KMS-11 (cell line): ENCODE measurements at regions not wholly inside any gene's neighbourhood (a gene's known extent, or its start where the extent isn't known, plus 50 kb on each side); places are given as distances from the start of the nearest gene placed in this dataset.
A peak's percentile ranks its signal among the peaks of the same experiment; 100 is the strongest.

Experiments used
- H2AFZ ChIP-seq: fragments of 200-600 bp; sonication (generic); 2 replicates; pipeline ENCODE4 v1.6.1; 2016; ENCODE audit warnings: antibody characterized with exemption, mixed run types, low read depth
- H3K27ac ChIP-seq: fragments of 200-600 bp; sonication (generic); 2 replicates; pipeline ENCODE4 v1.6.1; 2016; ENCODE audit warnings: mild to moderate bottlenecking, mixed run types
- H3K27me3 ChIP-seq: fragments of 200-600 bp; sonication (generic); 2 replicates; pipeline ENCODE4 v1.6.1; 2017; ENCODE audit warnings: mild to moderate bottlenecking, low read depth, mixed run types, moderate library complexity; ENCODE audit not compliant: insufficient read depth
- H3K36me3 ChIP-seq: fragments of 200-600 bp; sonication (generic); 2 replicates; pipeline ENCODE4 v1.6.1; 2017; ENCODE audit warnings: mild to moderate bottlenecking, mixed run types; ENCODE audit not compliant: insufficient read depth
- H3K4me1 ChIP-seq: fragments of 200-600 bp; sonication (generic); 2 replicates; pipeline ENCODE4 v1.6.1; 2016; ENCODE audit warnings: mild to moderate bottlenecking, low read depth, mixed run types; ENCODE audit not compliant: poor library complexity, severe bottlenecking
- H3K4me2 ChIP-seq: fragments of 200-600 bp; sonication (generic); 2 replicates; pipeline ENCODE4 v1.7.0; 2016; ENCODE audit warnings: mild to moderate bottlenecking, mixed run types
- H3K4me3 ChIP-seq: fragments of 200-600 bp; sonication (generic); IDR thresholded peaks from 2 replicates; pipeline ENCODE4 v1.6.1; 2017; ENCODE audit warnings: low read depth, low read length, mixed read lengths; ENCODE audit not compliant: insufficient read depth
- H3K79me2 ChIP-seq: fragments of 200-600 bp; sonication (generic); 2 replicates; pipeline ENCODE4 v1.6.1; 2016; ENCODE audit warnings: low read depth, mixed run types; ENCODE audit not compliant: insufficient read depth
- H3K9ac ChIP-seq: fragments of 200-600 bp; sonication (generic); 2 replicates; pipeline ENCODE4 v1.6.1; 2016; ENCODE audit warnings: mild to moderate bottlenecking, mixed run types
- H4K20me1 ChIP-seq: fragments of 200-600 bp; sonication (generic); 2 replicates; pipeline ENCODE4 v1.6.1; 2016; ENCODE audit warnings: mild to moderate bottlenecking, mixed run types; ENCODE audit not compliant: insufficient read depth
- CTCF ChIP-seq: fragments of 200-600 bp; sonication (generic); conservative IDR thresholded peaks from 2 replicates; pipeline ENCODE4 v1.6.1; 2017; ENCODE audit warnings: low read depth, mild to moderate bottlenecking, antibody characterized with exemption, low read length, moderate library complexity, mixed read lengths

GRCh38 chr4:159483110-159483781, 380.4 kb downstream of the RAPGEF2 start:
- Histone ChIP-seq H2AFZ (no peak overlapping the region), H3K36me3 (no peaks in the 10 kb centered on the region), H3K27ac (no peak overlapping the region), H3K27me3 (no peaks in the 10 kb centered on the region), H3K4me2 (no peak overlapping the region), H3K79me2 (no peaks in the 10 kb centered on the region), H4K20me1 (no peaks in the 10 kb centered on the region), H3K9ac (no peak overlapping the region), H3K4me1 (no peaks in the 10 kb centered on the region), H3K4me3 (no peak overlapping the region)
- no peak for TF ChIP-seq CTCF

- Histone ChIP-seq H3K79me2 (no peaks in the 10 kb centered on the region), H4K20me1 (no peaks in the 10 kb centered on the region), H3K9ac (no peak overlapping the region), H3K4me2 (no peak overlapping the region), H3K27me3 (no peaks in the 10 kb centered on the region), H3K36me3 (no peaks in the 10 kb centered on the region), H2AFZ (no peak overlapping the region), H3K4me1 (no peaks in the 10 kb centered on the region), H3K27ac (no peak overlapping the region), H3K4me3 (no peak overlapping the region)
- TF ChIP-seq CTCF: no peak
These were observed 381.2 kb downstream of the RAPGEF2 start for GRCh38 chr4:159483782-159484741.

- no peaks in the 10 kb centered on the region for H4K20me1 ChIP-seq
- no peaks in the 10 kb centered on the region for H3K36me3 ChIP-seq
- TF ChIP-seq CTCF: no peak
- H3K27ac ChIP-seq: no peak overlapping the region
- no peaks in the 10 kb centered on the region for H3K79me2 ChIP-seq
- no peak overlapping the region for H3K4me2 ChIP-seq
- H3K4me1 ChIP-seq: no peaks in the 10 kb centered on the region
- no peak overlapping the region for H3K9ac ChIP-seq
- no peak overlapping the region for H2AFZ ChIP-seq
- no peaks in the 10 kb centered on the region for H3K27me3 ChIP-seq
- no peak overlapping the region for H3K4me3 ChIP-seq
These were observed 382.0 kb downstream of the RAPGEF2 start for GRCh38 chr4:159484864-159485263.

GRCh38 chr4:159487284-159487747, 384.4 kb downstream of the RAPGEF2 start:
- no peak overlapping the region for H3K4me3 ChIP-seq

More at GRCh38 chr4:159487284-159487747, 384.4 kb downstream of the RAPGEF2 start:
- H3K79me2 ChIP-seq: no peaks in the 10 kb centered on the region
- H4K20me1 ChIP-seq: no peaks in the 10 kb centered on the region
- no peak overlapping the region for H3K27ac ChIP-seq
- peak; percentile 96 for TF ChIP-seq CTCF
- no peaks in the 10 kb centered on the region for H3K27me3 ChIP-seq
- H3K36me3 ChIP-seq: no peaks in the 10 kb centered on the region
- H3K4me1 ChIP-seq: no peaks in the 10 kb centered on the region
- H3K9ac ChIP-seq: no peak overlapping the region
- H3K4me2 ChIP-seq: no peak overlapping the region
- peak overlapping the region; percentile 11; the same call in 1 of the 2 replicates for H2AFZ ChIP-seq
